Loucy (cell line): ENCODE measurements at regions not wholly inside any gene's neighbourhood (a gene's known extent, or its start where the extent isn't known, plus 50 kb on each side); places are given as distances from the start of the nearest gene placed in this dataset.

Source experiments
- EZH2phosphoT487 ChIP-seq: fragments of 200-600 bp; IDR thresholded peaks from 2 replicates; pipeline ENCODE4 v1.6.1; 2018; ENCODE audit warnings: antibody characterized with exemption, mild to moderate bottlenecking, moderate library complexity, borderline replicate concordance
- TF ChIP-seq, protein P1 (sequence below): fragments of 200-600 bp; sonication (generic); conservative IDR thresholded peaks from 2 replicates; pipeline ENCODE4 v1.5.1; 2014; ENCODE audit warnings: mild to moderate bottlenecking, antibody characterized with exemption, low read length

- TF ChIP-seq, protein P1, sequence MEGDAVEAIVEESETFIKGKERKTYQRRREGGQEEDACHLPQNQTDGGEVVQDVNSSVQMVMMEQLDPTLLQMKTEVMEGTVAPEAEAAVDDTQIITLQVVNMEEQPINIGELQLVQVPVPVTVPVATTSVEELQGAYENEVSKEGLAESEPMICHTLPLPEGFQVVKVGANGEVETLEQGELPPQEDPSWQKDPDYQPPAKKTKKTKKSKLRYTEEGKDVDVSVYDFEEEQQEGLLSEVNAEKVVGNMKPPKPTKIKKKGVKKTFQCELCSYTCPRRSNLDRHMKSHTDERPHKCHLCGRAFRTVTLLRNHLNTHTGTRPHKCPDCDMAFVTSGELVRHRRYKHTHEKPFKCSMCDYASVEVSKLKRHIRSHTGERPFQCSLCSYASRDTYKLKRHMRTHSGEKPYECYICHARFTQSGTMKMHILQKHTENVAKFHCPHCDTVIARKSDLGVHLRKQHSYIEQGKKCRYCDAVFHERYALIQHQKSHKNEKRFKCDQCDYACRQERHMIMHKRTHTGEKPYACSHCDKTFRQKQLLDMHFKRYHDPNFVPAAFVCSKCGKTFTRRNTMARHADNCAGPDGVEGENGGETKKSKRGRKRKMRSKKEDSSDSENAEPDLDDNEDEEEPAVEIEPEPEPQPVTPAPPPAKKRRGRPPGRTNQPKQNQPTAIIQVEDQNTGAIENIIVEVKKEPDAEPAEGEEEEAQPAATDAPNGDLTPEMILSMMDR: no peak
- TF ChIP-seq EZH2phosphoT487: no peak
These were observed 421.6 kb upstream of the PIK3R1 start for GRCh38 chr5:67793966-67794365.
